ENCODE measurements at regions not wholly inside any gene's neighbourhood (a gene's known extent, or its start where the extent isn't known, plus 50 kb on each side); places are given as distances from the start of the nearest gene placed in this dataset.

DNA sequence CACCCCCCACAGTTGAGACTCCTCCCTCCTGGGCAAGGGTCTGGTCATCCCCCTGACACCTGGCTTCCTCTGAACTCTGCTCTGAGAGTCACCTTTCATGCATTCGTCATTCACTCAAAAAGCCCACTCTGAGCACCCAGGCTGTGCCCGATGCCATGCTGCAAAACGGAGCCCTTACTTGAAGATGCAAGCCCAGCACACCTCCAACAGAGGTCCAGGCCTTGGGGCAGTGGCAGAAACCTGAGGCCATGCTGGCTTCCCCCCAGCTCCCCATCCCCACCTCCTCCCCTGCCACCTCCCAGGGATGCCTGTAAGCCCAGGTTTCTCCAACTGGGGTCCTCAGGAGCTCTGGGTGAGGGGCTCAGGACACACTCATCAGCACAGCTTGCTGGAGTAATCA lies 67.7 kb upstream of the TNRC6C start:
- TF ChIP-seq POLR2A (IDR thresholded peaks at IDR 0.05), result no peak
- TF ChIP-seq, protein P1, sequence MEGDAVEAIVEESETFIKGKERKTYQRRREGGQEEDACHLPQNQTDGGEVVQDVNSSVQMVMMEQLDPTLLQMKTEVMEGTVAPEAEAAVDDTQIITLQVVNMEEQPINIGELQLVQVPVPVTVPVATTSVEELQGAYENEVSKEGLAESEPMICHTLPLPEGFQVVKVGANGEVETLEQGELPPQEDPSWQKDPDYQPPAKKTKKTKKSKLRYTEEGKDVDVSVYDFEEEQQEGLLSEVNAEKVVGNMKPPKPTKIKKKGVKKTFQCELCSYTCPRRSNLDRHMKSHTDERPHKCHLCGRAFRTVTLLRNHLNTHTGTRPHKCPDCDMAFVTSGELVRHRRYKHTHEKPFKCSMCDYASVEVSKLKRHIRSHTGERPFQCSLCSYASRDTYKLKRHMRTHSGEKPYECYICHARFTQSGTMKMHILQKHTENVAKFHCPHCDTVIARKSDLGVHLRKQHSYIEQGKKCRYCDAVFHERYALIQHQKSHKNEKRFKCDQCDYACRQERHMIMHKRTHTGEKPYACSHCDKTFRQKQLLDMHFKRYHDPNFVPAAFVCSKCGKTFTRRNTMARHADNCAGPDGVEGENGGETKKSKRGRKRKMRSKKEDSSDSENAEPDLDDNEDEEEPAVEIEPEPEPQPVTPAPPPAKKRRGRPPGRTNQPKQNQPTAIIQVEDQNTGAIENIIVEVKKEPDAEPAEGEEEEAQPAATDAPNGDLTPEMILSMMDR (IDR thresholded peaks at IDR 0.05), result no peak

Measured in transverse colon (tissue), 3 donors.